22Rv1 (cell line): ENCODE measurements at regions not wholly inside any gene's neighbourhood (a gene's known extent, or its start where the extent isn't known, plus 50 kb on each side); places are given as distances from the start of the nearest gene placed in this dataset.

ENCODE experiments used
- H3K27ac ChIP-seq: fragments of 450-650 bp; 2 replicates; pipeline ENCODE4 v1.5.1; 2017
- CTCF ChIP-seq: fragments of 450-650 bp; IDR thresholded peaks from 2 replicates; pipeline ENCODE4 v1.5.1; 2017; ENCODE audit warnings: mild to moderate bottlenecking
- ZFX ChIP-seq: fragments of 450-650 bp; IDR thresholded peaks from 2 replicates; pipeline ENCODE4 v1.6.1; 2017; ENCODE audit warnings: antibody characterized with exemption, borderline replicate concordance

GRCh38 chr4:181998398-181999295 lies 244.6 kb upstream of the TENM3 start:
- no peak overlapping the region for H3K27ac ChIP-seq
- 0 out of 2 replicates have a peak, but pooled peaks have one; percentile 7 for TF ChIP-seq CTCF
- TF ChIP-seq ZFX: no peak

GRCh38 chr4:182000077-182000476 lies 243.1 kb upstream of the TENM3 start:
- TF ChIP-seq CTCF: no peak
- no peak for TF ChIP-seq ZFX
- no peak overlapping the region for H3K27ac ChIP-seq

GRCh38 chr4:182010876-182011275 lies 232.3 kb upstream of the TENM3 start:
- H3K27ac ChIP-seq: no peak overlapping the region
- no peak for TF ChIP-seq ZFX
- no peak for TF ChIP-seq CTCF

GRCh38 chr4:182014164-182014563 lies 229.0 kb upstream of the TENM3 start:
- TF ChIP-seq CTCF (no peak), ZFX (no peak)
- H3K27ac ChIP-seq: no peak overlapping the region

GRCh38 chr4:182015014-182015413 lies 228.2 kb upstream of the TENM3 start:
- H3K27ac ChIP-seq: no peak overlapping the region
- TF ChIP-seq CTCF: no peak
- TF ChIP-seq ZFX: no peak

- TF ChIP-seq ZFX (no peak), CTCF (no peak)
- H3K27ac ChIP-seq: no peak overlapping the region
Observed at GRCh38 chr4:182015893-182016292, 227.3 kb upstream of the TENM3 start.

- no peak for TF ChIP-seq ZFX
- no peak for TF ChIP-seq CTCF
- H3K27ac ChIP-seq: no peak overlapping the region
Observed at GRCh38 chr4:182017038-182017437, 226.2 kb upstream of the TENM3 start.
